GM23248 (cell line): ENCODE measurements at regions not wholly inside any gene's neighbourhood (a gene's known extent, or its start where the extent isn't known, plus 50 kb on each side); places are given as distances from the start of the nearest gene placed in this dataset.

Source experiments
- DNase-seq: peaks from one replicate; pipeline ENCODE4 v3.0.0-alpha.2; 2015
- H2AFZ ChIP-seq: fragments of 200-600 bp; sonication (generic); 2 replicates; pipeline ENCODE4 v1.6.1; 2016; ENCODE audit warnings: antibody characterized with exemption
- H3F3A ChIP-seq: fragments of 200-600 bp; sonication (generic); 2 replicates; pipeline ENCODE4 v1.6.1; 2016; ENCODE audit warnings: mild to moderate bottlenecking, antibody characterized with exemption, mixed run types; ENCODE audit not compliant: insufficient read depth
- H3K27ac ChIP-seq: fragments of 200-600 bp; sonication (generic); 2 replicates; pipeline ENCODE4 v1.5.1; 2016; ENCODE audit warnings: mild to moderate bottlenecking
- H3K27me3 ChIP-seq: fragments of 200-600 bp; sonication (generic); replicated peaks from 2 replicates; pipeline ENCODE4 v1.6.1; 2016; ENCODE audit warnings: mild to moderate bottlenecking; ENCODE audit not compliant: insufficient read depth
- H3K36me3 ChIP-seq: fragments of 200-600 bp; sonication (generic); 2 replicates; pipeline ENCODE4 v1.6.1; 2016; ENCODE audit warnings: low read depth, mild to moderate bottlenecking
- H3K4me1 ChIP-seq: fragments of 200-600 bp; sonication (generic); 2 replicates; pipeline ENCODE4 v1.6.1; 2016; ENCODE audit warnings: mild to moderate bottlenecking; ENCODE audit not compliant: insufficient read depth
- H3K4me2 ChIP-seq: fragments of 200-600 bp; sonication (generic); one replicate; pipeline ENCODE4 v1.6.1; 2016; ENCODE audit warnings: mild to moderate bottlenecking; ENCODE audit not compliant: unreplicated experiment
- H3K4me3 ChIP-seq: fragments of 200-600 bp; sonication (generic); 2 replicates; pipeline ENCODE4 v1.5.1; 2016; ENCODE audit warnings: mild to moderate bottlenecking
- H3K79me2 ChIP-seq: fragments of 200-600 bp; sonication (generic); 2 replicates; pipeline ENCODE4 v1.6.1; 2016; ENCODE audit warnings: mild to moderate bottlenecking; ENCODE audit not compliant: insufficient read depth
- H3K9ac ChIP-seq: fragments of 200-600 bp; sonication (generic); 2 replicates; pipeline ENCODE4 v1.6.1; 2016; ENCODE audit warnings: mild to moderate bottlenecking
- H3K9me2 ChIP-seq: fragments of 200-600 bp; sonication (generic); 2 replicates; pipeline ENCODE4 v1.6.1; 2016; ENCODE audit warnings: mixed run types, mild to moderate bottlenecking, moderate library complexity; ENCODE audit not compliant: insufficient read depth
- H3K9me3 ChIP-seq: fragments of 200-600 bp; sonication (generic); one replicate; pipeline ENCODE4 v1.6.1; 2017; ENCODE audit warnings: low read depth
- H4K20me1 ChIP-seq: fragments of 200-600 bp; sonication (generic); 2 replicates; pipeline ENCODE4 v1.6.0; 2016; ENCODE audit not compliant: insufficient read depth
- EZH2 ChIP-seq: fragments of 200-600 bp; sonication (generic); IDR thresholded peaks from 2 replicates; pipeline ENCODE4 v1.6.1; 2018; ENCODE audit warnings: antibody characterized with exemption, mild to moderate bottlenecking; ENCODE audit not compliant: insufficient read depth, poor library complexity, severe bottlenecking
- EZH2phosphoT487 ChIP-seq: fragments of 200-600 bp; sonication (generic); IDR thresholded peaks from 2 replicates; pipeline ENCODE4 v1.6.1; 2018; ENCODE audit warnings: antibody characterized with exemption, moderate library complexity, mild to moderate bottlenecking, low read depth; ENCODE audit not compliant: insufficient read depth
- WGBS, 2 experiments: methylation state at CpG; one replicate each; pipeline ENCODE4 v1.1.6; 2015 to 2017; ENCODE audit warnings: low lambda C conversion rate in 2 of 2, low coverage in 1 of 2; ENCODE audit errors: missing lambda C conversion rate in 2 of 2; 5-methylcytosine and 5-hydroxymethylcytosine counted together
- in situ Hi-C: fragments of 300-500 bp; cut with MboI; formaldehyde crosslinking; loops from 2 replicates; pipeline ENCODE4 v1.15.0; 2020

DNA sequence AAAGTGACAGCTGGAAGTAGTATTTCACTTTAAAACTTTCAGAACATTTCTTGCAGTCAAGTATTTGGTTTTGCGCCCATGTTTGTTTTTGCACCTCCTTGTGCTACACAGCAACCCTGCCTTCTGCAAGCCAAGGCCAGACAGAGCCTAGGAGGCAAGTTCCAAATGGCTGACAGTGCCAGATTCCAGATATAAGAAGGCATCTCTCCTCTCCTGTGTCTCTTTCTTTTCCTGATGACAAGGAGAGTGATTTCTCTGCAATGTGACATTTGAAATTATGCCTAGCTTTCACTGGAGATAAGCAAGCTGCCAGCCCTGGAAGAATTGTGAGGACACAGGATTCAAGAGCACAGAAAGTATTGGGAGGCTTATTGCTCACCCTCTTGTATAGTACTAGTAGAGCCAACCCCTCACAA, 149.1 kb upstream of the TENT5A start:
- H3K4me3 ChIP-seq: no peak overlapping the region
- H3K36me3 ChIP-seq: no peaks in the 10 kb centered on the region
- H3K9me3 ChIP-seq: no peaks in the 10 kb centered on the region
- 50 to 79% methylated on average over 1 of the region's 1 CpG for WGBS, 2 experiments
- H3K9ac ChIP-seq: no peak overlapping the region
- H3K4me1 ChIP-seq: peaks cover 26% of the 10 kb centered on the region
- H3F3A ChIP-seq: peaks cover 11% of the 10 kb centered on the region
- H3K27me3 ChIP-seq: no peaks in the 10 kb centered on the region
- DNase-seq: peak; percentile 10
- H2AFZ ChIP-seq: no peak overlapping the region
- in situ Hi-C loops: no loop called here
- no peaks in the 10 kb centered on the region for H4K20me1 ChIP-seq
- no peak overlapping the region for H3K4me2 ChIP-seq
- no peaks in the 10 kb centered on the region for H3K79me2 ChIP-seq
- no peaks in the 10 kb centered on the region for H3K9me2 ChIP-seq
- H3K27ac ChIP-seq: no peak overlapping the region
- TF ChIP-seq EZH2phosphoT487 (no peak), EZH2 (no peak)

GRCh38 chr6:81900616-81901015, 148.1 kb upstream of the TENT5A start:
- H3K4me1 ChIP-seq: peaks cover 34% of the 10 kb centered on the region
- no peaks in the 10 kb centered on the region for H3K79me2 ChIP-seq
- H3K9me3 ChIP-seq: no peaks in the 10 kb centered on the region
- H3K4me2 ChIP-seq: no peak overlapping the region
- no peak overlapping the region for H3K4me3 ChIP-seq
- in situ Hi-C loops: no loop called here
- no peaks in the 10 kb centered on the region for H3K27me3 ChIP-seq
- no peaks in the 10 kb centered on the region for H3K36me3 ChIP-seq
- no peak for DNase-seq
- peaks cover 18% of the 10 kb centered on the region for H3F3A ChIP-seq
- no peak overlapping the region for H3K27ac ChIP-seq
- no peak overlapping the region for H2AFZ ChIP-seq
- no peaks in the 10 kb centered on the region for H4K20me1 ChIP-seq
- H3K9me2 ChIP-seq: no peaks in the 10 kb centered on the region
- no peak overlapping the region for H3K9ac ChIP-seq
- TF ChIP-seq EZH2 (no peak), EZH2phosphoT487 (no peak)
- 92 to 100% methylated on average over 1 of the region's 1 CpG for WGBS, 2 experiments

DNA sequence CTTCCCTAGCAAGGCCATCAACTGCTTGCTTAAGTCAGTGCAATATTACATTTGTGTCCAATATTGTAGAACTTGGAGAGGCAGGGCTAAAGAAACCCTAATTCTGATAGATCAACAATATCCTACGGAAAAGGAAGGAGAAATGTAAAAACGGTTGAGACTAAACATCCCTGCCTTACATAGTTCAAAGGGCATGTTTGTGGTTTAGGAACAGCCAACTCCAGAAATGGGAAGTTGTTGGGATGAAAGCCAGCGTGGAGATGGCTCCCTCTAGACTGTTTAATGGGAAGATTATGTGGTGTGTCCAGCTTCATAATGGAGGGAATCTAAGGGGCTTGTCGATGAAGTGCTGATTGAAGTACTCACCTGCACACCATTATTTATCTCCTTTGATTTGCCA, 145.3 kb upstream of the TENT5A start:
- Histone ChIP-seq H3K4me2 (no peak overlapping the region), H3K36me3 (no peaks in the 10 kb centered on the region), H3K27ac (no peak overlapping the region), H3K79me2 (no peaks in the 10 kb centered on the region), H3K9me2 (no peaks in the 10 kb centered on the region), H3K9ac (no peak overlapping the region), H3K27me3 (no peaks in the 10 kb centered on the region), H3K9me3 (no peaks in the 10 kb centered on the region), H4K20me1 (no peaks in the 10 kb centered on the region), H3F3A (peaks cover 36% of the 10 kb centered on the region), H3K4me1 (peaks cover 61% of the 10 kb centered on the region), H2AFZ (no peak overlapping the region), H3K4me3 (no peak overlapping the region)
- in situ Hi-C loops: no loop called here
- no peak for TF ChIP-seq EZH2phosphoT487
- no peak for DNase-seq
- WGBS, 2 experiments: 75 to 82% methylated on average over 4 of the region's 4 CpGs

DNA sequence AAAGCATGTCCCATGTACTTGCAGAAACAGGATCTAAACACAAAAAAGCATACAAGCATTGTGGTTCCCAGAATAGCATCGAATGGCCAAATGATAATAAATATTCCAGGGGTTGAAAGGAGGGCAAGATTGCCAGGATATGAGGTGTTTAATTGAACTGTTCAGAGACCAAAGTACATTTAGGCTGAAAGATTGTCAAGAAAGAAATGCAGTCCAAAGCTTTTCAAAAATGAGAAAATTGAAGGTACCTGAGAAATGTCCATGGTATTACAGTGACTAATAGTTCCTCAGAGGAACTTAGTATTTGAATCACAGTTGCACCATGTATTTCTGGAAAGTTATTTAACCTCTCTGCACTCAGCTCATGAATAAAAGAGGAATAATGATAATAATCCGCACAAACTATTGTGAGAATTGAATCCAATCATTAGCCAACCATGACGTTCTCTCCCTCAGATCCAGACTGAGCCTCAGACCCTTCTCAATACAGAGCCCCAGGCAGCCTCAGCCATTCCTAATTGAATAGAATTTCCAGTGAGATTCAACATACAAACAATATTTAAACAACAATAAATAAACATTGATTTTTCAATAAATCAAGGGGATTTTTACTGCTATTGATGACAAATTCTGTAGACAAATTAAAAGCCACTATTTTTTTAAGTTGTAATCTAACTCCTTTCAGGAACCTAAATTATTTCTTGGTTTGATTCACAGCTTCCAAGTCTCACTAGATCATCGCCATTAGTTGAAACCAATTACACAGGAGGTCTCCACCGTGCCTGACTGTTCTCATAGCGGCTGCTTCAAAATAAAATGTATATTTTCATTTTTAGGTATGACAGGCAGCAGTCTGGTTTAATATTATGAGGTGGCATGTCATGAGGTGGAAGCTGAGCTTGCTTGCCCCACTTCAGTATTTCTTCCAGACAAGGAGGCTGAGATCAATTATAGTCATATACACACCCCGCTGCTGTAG, 144.3 kb upstream of the TENT5A start:
- no peak overlapping the region for H3K4me3 ChIP-seq
- no peak overlapping the region for H2AFZ ChIP-seq
- H3K4me2 ChIP-seq: peak overlapping the region; percentile 26
- in situ Hi-C loops: no loop called here
- no peak overlapping the region for H3K9ac ChIP-seq
- DNase-seq: peak; percentile 67
- no peak for TF ChIP-seq EZH2
- 0 out of 2 replicates have a peak, but pooled peaks have one; percentile 41 for TF ChIP-seq EZH2phosphoT487
- peak overlapping the region; percentile 49 for H3K27ac ChIP-seq
- no peaks in the 10 kb centered on the region for H3K27me3 ChIP-seq
- no peaks in the 10 kb centered on the region for H4K20me1 ChIP-seq
- H3K36me3 ChIP-seq: no peaks in the 10 kb centered on the region
- no peaks in the 10 kb centered on the region for H3K79me2 ChIP-seq
- no peaks in the 10 kb centered on the region for H3K9me2 ChIP-seq
- peaks cover 39% of the 10 kb centered on the region for H3F3A ChIP-seq
- peaks cover 60% of the 10 kb centered on the region for H3K4me1 ChIP-seq
- 42 to 43% methylated on average over 7 of the region's 7 CpGs for WGBS, 2 experiments
- no peaks in the 10 kb centered on the region for H3K9me3 ChIP-seq
